Omental fat pad (tissue), 3 donors: ENCODE measurements at regions not wholly inside any gene's neighbourhood (a gene's known extent, or its start where the extent isn't known, plus 50 kb on each side); places are given as distances from the start of the nearest gene placed in this dataset.

Experiments used
- ATAC-seq: fragments of 150-250 bp; one replicate; pipeline ENCODE4 v1.9.1; 2016; ENCODE audit warnings: mild to moderate bottlenecking, moderate library complexity; ENCODE audit not compliant: low FRiP score
- DNase-seq: peaks from one replicate; pipeline ENCODE4 v3.0.0-alpha.2; 2019; ENCODE audit warnings: low spot score
- TF ChIP-seq, protein P1 (sequence below), 3 donors: fragments of 450-650 bp; IDR thresholded peaks; one replicate each; pipeline ENCODE4 v1.5.1; 2016 to 2017; ENCODE audit warnings: antibody characterized with exemption in 3 of 3, mild to moderate bottlenecking in 3 of 3, moderate library complexity in 2 of 3

DNA sequence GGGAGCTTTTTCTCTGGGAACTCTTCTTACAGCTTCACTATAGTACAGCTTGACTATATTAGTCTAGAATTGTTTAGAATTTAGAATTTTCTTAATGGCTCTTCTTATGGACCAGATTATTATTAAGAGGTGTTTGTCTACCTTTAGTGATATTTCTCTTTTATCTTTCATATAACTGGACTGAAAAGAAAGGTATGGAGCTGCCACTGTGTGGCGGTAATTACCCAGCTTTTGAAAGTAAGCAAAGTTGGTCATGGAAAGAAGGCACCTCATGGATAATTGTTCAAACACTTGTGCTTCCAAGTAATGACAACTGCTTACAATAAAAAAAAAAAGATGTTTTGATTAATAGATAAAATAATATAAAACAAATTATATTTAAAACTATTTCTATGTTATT, 1112.5 kb downstream of the TECRL start:
- no peak for DNase-seq
- ATAC-seq: no peak
- TF ChIP-seq, protein P1, sequence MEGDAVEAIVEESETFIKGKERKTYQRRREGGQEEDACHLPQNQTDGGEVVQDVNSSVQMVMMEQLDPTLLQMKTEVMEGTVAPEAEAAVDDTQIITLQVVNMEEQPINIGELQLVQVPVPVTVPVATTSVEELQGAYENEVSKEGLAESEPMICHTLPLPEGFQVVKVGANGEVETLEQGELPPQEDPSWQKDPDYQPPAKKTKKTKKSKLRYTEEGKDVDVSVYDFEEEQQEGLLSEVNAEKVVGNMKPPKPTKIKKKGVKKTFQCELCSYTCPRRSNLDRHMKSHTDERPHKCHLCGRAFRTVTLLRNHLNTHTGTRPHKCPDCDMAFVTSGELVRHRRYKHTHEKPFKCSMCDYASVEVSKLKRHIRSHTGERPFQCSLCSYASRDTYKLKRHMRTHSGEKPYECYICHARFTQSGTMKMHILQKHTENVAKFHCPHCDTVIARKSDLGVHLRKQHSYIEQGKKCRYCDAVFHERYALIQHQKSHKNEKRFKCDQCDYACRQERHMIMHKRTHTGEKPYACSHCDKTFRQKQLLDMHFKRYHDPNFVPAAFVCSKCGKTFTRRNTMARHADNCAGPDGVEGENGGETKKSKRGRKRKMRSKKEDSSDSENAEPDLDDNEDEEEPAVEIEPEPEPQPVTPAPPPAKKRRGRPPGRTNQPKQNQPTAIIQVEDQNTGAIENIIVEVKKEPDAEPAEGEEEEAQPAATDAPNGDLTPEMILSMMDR (IDR thresholded peaks at IDR 0.05): no peak

DNA sequence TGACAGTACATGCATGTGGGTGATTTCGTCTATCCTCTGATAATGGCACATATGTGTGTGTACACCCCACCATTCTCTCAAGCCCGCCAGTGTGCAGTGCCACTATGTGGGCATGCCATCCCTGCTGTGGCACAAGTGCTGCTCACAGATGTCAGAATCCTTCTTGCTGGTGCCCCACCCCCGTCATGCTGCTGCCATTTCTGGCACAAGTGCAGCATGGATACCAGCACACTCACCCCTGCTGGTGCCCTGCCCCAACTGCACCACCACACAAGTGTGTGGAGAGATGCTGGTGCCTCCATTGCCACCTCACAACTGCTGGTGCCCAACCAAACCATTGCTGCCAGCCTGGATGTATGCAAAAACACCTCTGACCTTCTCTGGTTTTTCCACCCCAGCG, 1133.8 kb downstream of the TECRL start:
- TF ChIP-seq, protein P1 (IDR thresholded peaks at IDR 0.05): no peak
- DNase-seq (no peak), ATAC-seq (no peak)

DNA sequence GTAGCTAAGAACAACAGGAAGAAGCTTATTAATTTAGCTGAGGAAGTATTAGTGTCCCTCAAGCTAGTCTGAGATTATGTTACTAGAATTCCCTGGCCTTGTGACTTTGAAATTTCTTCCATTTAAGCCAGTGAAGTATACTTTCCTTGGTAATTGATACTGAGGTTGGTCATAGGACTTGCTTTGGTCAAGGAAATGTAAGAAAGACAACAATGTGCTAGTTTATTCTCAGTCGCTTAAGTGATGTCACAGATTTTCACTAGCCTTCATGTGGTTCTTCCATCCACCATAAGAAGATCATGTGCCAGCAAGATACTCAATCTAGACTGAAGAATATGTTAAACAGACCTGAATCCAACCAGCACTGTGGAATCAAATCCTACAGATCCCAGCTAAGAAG, 1140.1 kb downstream of the TECRL start:
- DNase-seq (no peak), ATAC-seq (no peak)
- TF ChIP-seq, protein P1 (IDR thresholded peaks at IDR 0.05): no peak

DNA sequence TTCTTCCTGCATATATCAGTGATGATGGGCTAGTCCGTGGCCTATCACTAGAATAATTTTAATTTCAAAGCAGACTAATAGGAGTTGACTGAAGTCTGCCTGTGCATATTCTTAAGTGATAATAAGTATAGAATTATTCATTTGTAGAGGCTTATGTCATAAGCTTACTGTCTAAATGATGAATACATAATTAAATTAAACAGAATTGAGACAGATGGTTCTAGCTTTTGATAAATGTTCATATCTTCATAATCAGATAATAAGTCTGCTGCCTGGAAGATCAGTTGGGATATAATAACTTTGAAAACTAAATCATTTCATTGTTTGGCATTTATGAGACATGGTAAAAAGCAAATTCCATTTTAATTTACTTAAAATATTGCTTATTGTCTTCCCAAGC, 1175.6 kb downstream of the TECRL start:
- TF ChIP-seq, protein P1 (IDR thresholded peaks at IDR 0.05): no peak
- no peak for ATAC-seq
- no peak for DNase-seq

DNA sequence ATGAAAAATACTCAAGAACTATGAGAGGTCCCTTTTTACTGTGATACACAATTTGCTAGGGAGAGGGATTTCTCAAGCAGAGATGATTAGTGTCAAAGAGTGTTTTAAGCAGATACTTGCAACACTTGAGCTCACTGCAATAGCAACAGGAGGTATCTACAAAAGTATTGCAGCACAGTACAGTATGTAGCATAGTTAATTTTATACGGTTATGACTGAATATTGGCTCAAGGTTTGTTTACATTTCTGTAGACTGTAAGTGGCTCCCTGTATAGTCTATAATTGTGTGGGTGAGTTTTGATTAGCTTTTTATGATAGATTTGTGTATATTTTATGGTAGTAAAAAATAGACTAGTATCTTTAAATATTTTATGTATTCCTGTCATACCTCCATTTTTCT, 1177.2 kb downstream of the TECRL start:
- TF ChIP-seq, protein P1 (IDR thresholded peaks at IDR 0.05): no peak
- ATAC-seq: no peak
- no peak for DNase-seq

DNA sequence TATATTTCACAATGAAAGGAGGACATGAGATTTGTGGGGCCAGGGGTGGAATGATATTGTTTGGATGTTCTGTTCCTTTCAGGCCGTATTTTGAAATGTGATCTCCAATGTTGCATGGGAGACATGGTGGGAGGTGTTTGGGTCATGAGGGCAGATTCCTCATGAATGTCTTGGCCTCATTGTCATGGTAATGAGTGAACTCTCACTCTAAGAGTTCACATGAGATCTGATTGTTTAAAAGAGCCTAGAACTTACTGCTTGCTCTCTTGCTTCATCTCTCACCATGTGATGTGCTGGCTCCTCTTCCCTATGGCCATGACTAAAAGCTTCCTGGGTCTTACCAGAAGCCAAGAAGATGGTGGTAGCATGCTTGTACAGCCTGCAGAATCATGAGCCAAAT, 1183.0 kb downstream of the TECRL start:
- TF ChIP-seq, protein P1 (IDR thresholded peaks at IDR 0.05): no peak
- DNase-seq: no peak
- no peak for ATAC-seq

DNA sequence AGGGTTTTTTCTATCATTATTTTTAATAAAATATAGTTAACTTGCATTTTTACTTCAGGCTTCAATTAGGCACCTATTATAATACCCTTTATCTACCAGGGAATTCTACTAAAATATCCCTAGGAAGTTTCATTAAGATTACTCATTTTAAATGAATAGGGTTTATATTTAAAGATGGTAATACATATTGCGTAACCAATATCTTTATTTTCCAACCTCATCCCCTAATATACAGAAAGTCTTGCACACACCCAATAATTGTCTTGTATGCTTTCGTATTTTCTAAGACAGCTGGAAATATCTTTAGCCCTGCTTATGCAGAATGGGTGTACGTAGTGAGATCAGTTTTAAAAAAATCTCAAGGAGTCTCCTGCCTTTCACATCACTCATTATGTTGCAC, 1186.8 kb downstream of the TECRL start:
- TF ChIP-seq, protein P1 (IDR thresholded peaks at IDR 0.05): no peak
- no peak for DNase-seq
- ATAC-seq: no peak
